ENCODE measurements at regions not wholly inside any gene's neighbourhood (a gene's known extent, or its start where the extent isn't known, plus 50 kb on each side); places are given as distances from the start of the nearest gene placed in this dataset.

DNA sequence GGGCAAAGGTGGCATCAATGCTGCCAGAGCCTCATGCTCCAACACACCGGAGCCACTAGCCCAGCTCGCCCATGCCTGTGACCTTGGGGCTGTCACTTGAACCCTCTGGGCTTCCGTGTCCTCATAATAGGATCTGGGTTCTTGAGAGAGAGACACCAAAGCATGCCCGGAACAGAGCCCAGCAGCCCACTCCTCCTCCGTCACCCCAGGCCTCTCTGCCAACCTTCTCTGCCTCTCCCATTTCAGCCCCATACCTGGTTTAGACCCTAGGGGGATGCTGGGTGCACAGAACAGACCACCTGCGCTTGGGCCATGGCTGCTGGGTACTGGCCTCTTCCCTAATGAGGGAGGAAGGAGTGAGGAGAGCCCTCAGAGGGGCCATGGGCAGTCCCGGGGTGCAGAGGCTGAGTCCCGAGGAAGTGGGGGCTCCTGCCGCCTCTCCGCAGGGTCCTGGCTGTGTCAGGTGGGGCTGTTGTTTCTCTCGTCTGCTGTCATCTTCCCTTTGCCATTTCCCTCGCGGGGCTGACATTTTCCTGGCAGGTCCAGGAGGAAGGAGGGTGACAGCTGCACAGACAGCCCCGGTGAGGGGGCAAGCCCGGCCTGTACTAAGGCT is 172.4 kb upstream of the RTL1 start:
- Histone ChIP-seq H3K9me3 (ENCODE audit: low read length) (no peaks in the 10 kb centered on the region), H3K4me2 (ENCODE audit: low read length) (no peak overlapping the region), H3K27ac (ENCODE audit: low read depth, low read length, poor library complexity, severe bottlenecking) (no peak overlapping the region), H2AFZ (ENCODE audit: low read length) (no peak overlapping the region), H3K4me3 (ENCODE audit: low read depth, low read length, poor library complexity, severe bottlenecking) (no peak overlapping the region), H3K9me2 (ENCODE audit: insufficient read depth, low read length) (no peaks in the 10 kb centered on the region), H3K36me3 (ENCODE audit: insufficient read depth, low read length) (no peaks in the 10 kb centered on the region), H3K4me1 (ENCODE audit: insufficient read depth, low read length, poor library complexity, severe bottlenecking) (no peaks in the 10 kb centered on the region), H3K79me2 (ENCODE audit: insufficient read depth, low read depth, low read length) (no peaks in the 10 kb centered on the region), H4K20me1 (ENCODE audit: insufficient read depth, low read length) (no peaks in the 10 kb centered on the region)
- no TSS peak for BruUV-seq (replicated peaks)
- TF ChIP-seq, protein P1, sequence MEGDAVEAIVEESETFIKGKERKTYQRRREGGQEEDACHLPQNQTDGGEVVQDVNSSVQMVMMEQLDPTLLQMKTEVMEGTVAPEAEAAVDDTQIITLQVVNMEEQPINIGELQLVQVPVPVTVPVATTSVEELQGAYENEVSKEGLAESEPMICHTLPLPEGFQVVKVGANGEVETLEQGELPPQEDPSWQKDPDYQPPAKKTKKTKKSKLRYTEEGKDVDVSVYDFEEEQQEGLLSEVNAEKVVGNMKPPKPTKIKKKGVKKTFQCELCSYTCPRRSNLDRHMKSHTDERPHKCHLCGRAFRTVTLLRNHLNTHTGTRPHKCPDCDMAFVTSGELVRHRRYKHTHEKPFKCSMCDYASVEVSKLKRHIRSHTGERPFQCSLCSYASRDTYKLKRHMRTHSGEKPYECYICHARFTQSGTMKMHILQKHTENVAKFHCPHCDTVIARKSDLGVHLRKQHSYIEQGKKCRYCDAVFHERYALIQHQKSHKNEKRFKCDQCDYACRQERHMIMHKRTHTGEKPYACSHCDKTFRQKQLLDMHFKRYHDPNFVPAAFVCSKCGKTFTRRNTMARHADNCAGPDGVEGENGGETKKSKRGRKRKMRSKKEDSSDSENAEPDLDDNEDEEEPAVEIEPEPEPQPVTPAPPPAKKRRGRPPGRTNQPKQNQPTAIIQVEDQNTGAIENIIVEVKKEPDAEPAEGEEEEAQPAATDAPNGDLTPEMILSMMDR (conservative IDR thresholded peaks at IDR 0.05; ENCODE audit: low read length): no peak
- no peak for TF ChIP-seq EZH2phosphoT487 (IDR thresholded peaks at IDR 0.05; ENCODE audit: borderline replicate concordance, low read depth, low read length)
- intact Hi-C loops (cut with micrococcal nuclease; ENCODE audit: unreplicated experiment): no loop called here
- DNase-seq (ENCODE audit: low spot score): no peak
- POLR2A ChIA-PET: no interaction called here
- CTCF ChIA-PET (ENCODE audit: unreplicated experiment): no interaction called here

DNA sequence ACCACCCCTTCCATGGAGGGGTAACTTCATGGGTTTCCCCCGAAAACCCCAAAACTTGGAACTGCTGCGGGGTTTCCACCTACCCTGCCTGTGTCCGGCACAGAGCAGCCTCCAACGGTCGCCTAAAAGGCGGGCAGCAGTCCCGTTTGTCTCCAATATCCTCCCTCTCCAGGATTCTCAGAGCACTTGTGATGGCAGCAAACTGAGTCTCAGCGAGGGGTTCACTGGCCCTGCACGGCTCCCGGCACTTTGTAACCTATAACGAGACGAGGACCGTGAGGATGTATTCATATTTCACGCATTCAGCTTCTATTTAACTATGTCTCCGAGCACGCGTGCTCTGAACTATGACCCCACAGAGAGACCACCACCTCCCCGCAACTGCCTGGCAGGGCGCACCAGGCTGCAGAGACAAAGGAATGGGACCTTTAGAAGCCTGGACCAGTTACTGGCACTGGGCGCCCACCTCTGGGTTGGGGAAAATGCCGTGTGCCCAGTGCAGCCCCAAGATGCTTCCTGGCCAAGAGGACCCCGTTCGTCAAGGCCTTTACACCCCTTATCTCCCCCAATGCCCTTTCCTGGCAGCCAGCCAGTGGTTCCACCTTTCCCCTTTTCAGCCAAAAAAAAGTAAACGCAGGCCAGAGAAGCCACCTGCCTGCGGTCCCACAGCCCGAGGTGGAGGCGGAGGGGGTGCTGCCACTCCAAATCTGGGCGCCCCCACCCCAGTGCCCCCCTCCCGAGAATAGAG is 173.1 kb upstream of the RTL1 start:
- H3K4me2 ChIP-seq (ENCODE audit: low read length): no peak overlapping the region
- no peaks in the 10 kb centered on the region for H3K36me3 ChIP-seq (ENCODE audit: insufficient read depth, low read length)

More for the DNA sequence above, 173.1 kb upstream of the RTL1 start:
- intact Hi-C loops (cut with micrococcal nuclease; ENCODE audit: unreplicated experiment): no loop called here
- Histone ChIP-seq H3K27ac (ENCODE audit: low read depth, low read length, poor library complexity, severe bottlenecking) (no peak overlapping the region), H3K9me2 (ENCODE audit: insufficient read depth, low read length) (no peaks in the 10 kb centered on the region), H4K20me1 (ENCODE audit: insufficient read depth, low read length) (no peaks in the 10 kb centered on the region), H3K4me3 (ENCODE audit: low read depth, low read length, poor library complexity, severe bottlenecking) (no peak overlapping the region), H3K9me3 (ENCODE audit: low read length) (no peaks in the 10 kb centered on the region), H3K4me1 (ENCODE audit: insufficient read depth, low read length, poor library complexity, severe bottlenecking) (no peaks in the 10 kb centered on the region), H2AFZ (ENCODE audit: low read length) (no peak overlapping the region), H3K79me2 (ENCODE audit: insufficient read depth, low read depth, low read length) (no peaks in the 10 kb centered on the region)
- POLR2A ChIA-PET: no interaction called here
- CTCF ChIA-PET (ENCODE audit: unreplicated experiment): no interaction called here
- DNase-seq (ENCODE audit: low spot score): no peak
- TF ChIP-seq, protein P1 (conservative IDR thresholded peaks at IDR 0.05; ENCODE audit: low read length): no peak
- no peak for TF ChIP-seq EZH2phosphoT487 (IDR thresholded peaks at IDR 0.05; ENCODE audit: borderline replicate concordance, low read depth, low read length)
- BruUV-seq (replicated peaks): no TSS peak

All from OCI-LY7 (cell line).